ENCODE measurements at regions not wholly inside any gene's neighbourhood (a gene's known extent, or its start where the extent isn't known, plus 50 kb on each side); places are given as distances from the start of the nearest gene placed in this dataset.

GRCh38 chr10:9654261-9654660 lies 1363.4 kb upstream of the CELF2 start:
- no peaks in the 10 kb centered on the region for H3K9me3 ChIP-seq (ENCODE audit: control insufficient read depth, low read depth, low read length)
- H3K36me3 ChIP-seq (ENCODE audit: control insufficient read depth in 2 of 2, extremely low read depth in 1 of 2, insufficient read depth in 2 of 2, low read length in 2 of 2) = no peaks in the 10 kb centered on the region
- dilution Hi-C loops (cut with MboI; ENCODE audit: extremely low pct_ligation_motif_present, low sequenced_read_pairs) = no loop called here
- no peaks in the 10 kb centered on the region for H3K79me2 ChIP-seq (ENCODE audit: control insufficient read depth, insufficient read depth, low read length)
- H3K9me1 ChIP-seq (ENCODE audit: control insufficient read depth, extremely low read depth, insufficient read depth, low read length) = no peaks in the 10 kb centered on the region
- H2AFZ ChIP-seq (ENCODE audit: control insufficient read depth, low read length) = no peak overlapping the region
- H3K4me1 ChIP-seq (ENCODE audit: control insufficient read depth, extremely low read depth, insufficient read depth, low read length) = no peaks in the 10 kb centered on the region
- no peak overlapping the region for H3K4me2 ChIP-seq (ENCODE audit: control insufficient read depth, extremely low read depth, insufficient read depth, low read depth, low read length)
- H3K27ac ChIP-seq (ENCODE audit: control insufficient read depth, insufficient read depth, low read length) = no peak overlapping the region
- FAIRE-seq (no peak), DNase-seq (ENCODE audit: low read depth, low spot score) (no peak)
- H3K27me3 ChIP-seq (ENCODE audit: control insufficient read depth, extremely low read depth, insufficient read depth, low read length) = no peaks in the 10 kb centered on the region
- H3K9ac ChIP-seq (ENCODE audit: control insufficient read depth, extremely low read depth, insufficient read depth, low read length) = no peak overlapping the region
- TF ChIP-seq CTCF (optimal IDR thresholded peaks at IDR 0.05 in 1 of 3, IDR thresholded peaks at IDR 0.05 in 1 of 3, conservative IDR thresholded peaks at IDR 0.05 in 1 of 3; ENCODE audit: extremely low read depth in 1 of 3, insufficient read depth in 2 of 3, low read length in 3 of 3) (no peak), EZH2 (IDR thresholded peaks at IDR 0.05; ENCODE audit: low read length) (no peak)
- H3K4me3 ChIP-seq (ENCODE audit: control insufficient read depth in 2 of 3, extremely low read depth in 1 of 3, insufficient read depth in 2 of 3, low read depth in 1 of 3, low read length in 3 of 3) = no peak overlapping the region
- no peaks in the 10 kb centered on the region for H4K20me1 ChIP-seq (ENCODE audit: control insufficient read depth, extremely low read depth, insufficient read depth, low read length)

- Histone ChIP-seq H3K36me3 (ENCODE audit: control insufficient read depth in 2 of 2, extremely low read depth in 1 of 2, insufficient read depth in 2 of 2, low read length in 2 of 2) (no peaks in the 10 kb centered on the region), H3K9ac (ENCODE audit: control insufficient read depth, extremely low read depth, insufficient read depth, low read length) (no peak overlapping the region), H3K79me2 (ENCODE audit: control insufficient read depth, insufficient read depth, low read length) (no peaks in the 10 kb centered on the region), H3K9me3 (ENCODE audit: control insufficient read depth, low read depth, low read length) (no peaks in the 10 kb centered on the region), H3K4me1 (ENCODE audit: control insufficient read depth, extremely low read depth, insufficient read depth, low read length) (no peaks in the 10 kb centered on the region), H3K4me3 (ENCODE audit: control insufficient read depth in 2 of 3, extremely low read depth in 1 of 3, insufficient read depth in 2 of 3, low read depth in 1 of 3, low read length in 3 of 3) (no peak overlapping the region), H2AFZ (ENCODE audit: control insufficient read depth, low read length) (no peak overlapping the region), H3K9me1 (ENCODE audit: control insufficient read depth, extremely low read depth, insufficient read depth, low read length) (no peaks in the 10 kb centered on the region), H4K20me1 (ENCODE audit: control insufficient read depth, extremely low read depth, insufficient read depth, low read length) (no peaks in the 10 kb centered on the region), H3K27me3 (ENCODE audit: control insufficient read depth, extremely low read depth, insufficient read depth, low read length) (no peaks in the 10 kb centered on the region), H3K27ac (ENCODE audit: control insufficient read depth, insufficient read depth, low read length) (no peak overlapping the region), H3K4me2 (ENCODE audit: control insufficient read depth, extremely low read depth, insufficient read depth, low read depth, low read length) (no peak overlapping the region)
- TF ChIP-seq EZH2 (IDR thresholded peaks at IDR 0.05; ENCODE audit: low read length) (no peak), CTCF (optimal IDR thresholded peaks at IDR 0.05 in 1 of 3, IDR thresholded peaks at IDR 0.05 in 1 of 3, conservative IDR thresholded peaks at IDR 0.05 in 1 of 3; ENCODE audit: extremely low read depth in 1 of 3, insufficient read depth in 2 of 3, low read length in 3 of 3) (no peak)
- dilution Hi-C loops (cut with MboI; ENCODE audit: extremely low pct_ligation_motif_present, low sequenced_read_pairs) = no loop called here
- FAIRE-seq (no peak), DNase-seq (ENCODE audit: low read depth, low spot score) (no peak)
Measured at GRCh38 chr10:9656386-9656785, 1361.3 kb upstream of the CELF2 start.
